HCT116 (cell line): ENCODE measurements at regions not wholly inside any gene's neighbourhood (a gene's known extent, or its start where the extent isn't known, plus 50 kb on each side); places are given as distances from the start of the nearest gene placed in this dataset.

Experiments
- ATAC-seq: fragments of 200-7000 bp; cut with Tn5 transposase; 2 replicates; pipeline ENCODE4 v1.9.1; 2020; ENCODE audit warnings: mild to moderate bottlenecking, moderate library complexity
- BruUV-seq: library from RNA; stranded (reverse); fragments of 400-500 nt; replicated peaks from 2 replicates; lab custom pipeline; 2021; lab: Mats Ljungman, UMichigan
- CTCF ChIA-PET: fragments of 300-600 bp; sonication (Branson Sonifier 250); formaldehyde crosslinking; loops from one replicate; lab custom pipeline; 2021; ENCODE audit warnings: antibody characterized with exemption; lab: Charles Lee
- POLR2A ChIA-PET: fragments of 300-600, 350-600 bp; sonication (Branson Sonifier 250); formaldehyde crosslinking; loops from one replicate; lab custom pipeline; 2021; ENCODE audit warnings: antibody characterized with exemption; lab: Charles Lee
- RAD21 ChIA-PET, 2 experiments: fragments of 300-600 bp; sonication (Branson Sonifier 250); formaldehyde crosslinking; loops; one replicate each; lab custom pipeline; 2023; ENCODE audit warnings: low total read pairs in 2 of 2; ENCODE audit not compliant: uncharacterized antibody in 2 of 2, unreplicated experiment in 2 of 2, low non-redundant PET in 1 of 2; lab: Charles Lee
- DNase-seq: peaks from one replicate; pipeline ENCODE4 v3.0.0-alpha.2; 2010; ENCODE audit warnings: low read depth, low spot score
- H2AFZ ChIP-seq: fragments of 200-600 bp; shearing (Covaris generic), sonication (generic); 2 replicates; pipeline ENCODE4 v1.6.1; 2017; ENCODE audit warnings: low read depth, mixed run types, mixed read lengths, antibody characterized with exemption, low read length; ENCODE audit not compliant: poor library complexity, severe bottlenecking
- H3K27ac ChIP-seq: 2 replicates; pipeline ENCODE4 v1.5.1; 2012; ENCODE audit warnings: low read depth, low read length
- H3K27me3 ChIP-seq: fragments of 200-600 bp; sonication (generic); 2 replicates; pipeline ENCODE4 v1.6.1; 2016; ENCODE audit warnings: mixed run types, low read length, mixed read lengths; ENCODE audit not compliant: insufficient read depth
- H3K36me3 ChIP-seq, 2 experiments: fragments of 200-500 bp in 1 of 2; fragments of 200-600 bp in 1 of 2; sonication (Bioruptor generic) in 1 of 2; sonication (generic) in 1 of 2; 2 replicates each; pipeline versions ENCODE4 v1.5.1 to v1.6.1; 2014 to 2016; ENCODE audit warnings: low read length in 2 of 2, inconsistent platforms in 1 of 2, mixed read lengths in 1 of 2, mixed run types in 1 of 2; ENCODE audit not compliant: insufficient read depth in 2 of 2, control insufficient read depth in 1 of 2
- H3K4me1 ChIP-seq, 2 experiments: fragments of 200-600 bp in 1 of 2; sonication (generic) in 1 of 2; 2 replicates each; pipeline versions ENCODE4 v1.5.1 to v1.6.1; 2012 to 2017; ENCODE audit warnings: low read length in 2 of 2, inconsistent platforms in 1 of 2, mild to moderate bottlenecking in 1 of 2, mixed read lengths in 1 of 2, mixed run types in 1 of 2, moderate library complexity in 1 of 2; ENCODE audit not compliant: insufficient read depth in 2 of 2, control insufficient read depth in 1 of 2
- H3K4me2 ChIP-seq: fragments of 200-600 bp; sonication (generic); 2 replicates; pipeline ENCODE4 v1.6.1; 2017; ENCODE audit warnings: mixed run types, low read length, mixed read lengths
- H3K4me3 ChIP-seq, 2 experiments: fragments of 200-600 bp in 1 of 2; sonication (generic) in 1 of 2; replicated peaks in 1 of 2; 2 replicates each; pipeline ENCODE4 v1.5.1; 2011 to 2016; ENCODE audit warnings: low read length in 2 of 2, control low read depth in 1 of 2, low read depth in 1 of 2, mild to moderate bottlenecking in 1 of 2, mixed read lengths in 1 of 2, mixed run types in 1 of 2
- H3K79me2 ChIP-seq: fragments of 200-600 bp; sonication (generic); 2 replicates; pipeline ENCODE4 v1.6.1; 2017; ENCODE audit warnings: mild to moderate bottlenecking, mixed run types, low read length, moderate library complexity, mixed read lengths; ENCODE audit not compliant: insufficient read depth
- H3K9ac ChIP-seq: fragments of 200-600 bp; sonication (generic); 2 replicates; pipeline ENCODE4 v1.6.1; 2016; ENCODE audit warnings: low read length, mixed read lengths
- H3K9me2 ChIP-seq: fragments of 200-600 bp; sonication (generic), shearing (Covaris generic); 2 replicates; pipeline ENCODE4 v1.6.1; 2017; ENCODE audit warnings: mixed run types, mild to moderate bottlenecking, moderate library complexity; ENCODE audit not compliant: insufficient read depth
- H3K9me3 ChIP-seq, 2 experiments: fragments of 200-500 bp in 1 of 2; fragments of 200-600 bp in 1 of 2; sonication (Bioruptor generic) in 1 of 2; sonication (generic) in 1 of 2; 2 replicates each; pipeline ENCODE4 v1.6.1; 2014 to 2017; ENCODE audit warnings: low read length in 2 of 2, mixed read lengths in 2 of 2, inconsistent platforms in 1 of 2, low read depth in 1 of 2, mild to moderate bottlenecking in 1 of 2, mixed run types in 1 of 2, moderate library complexity in 1 of 2; ENCODE audit not compliant: control insufficient read depth in 1 of 2, insufficient read depth in 1 of 2
- H4K20me1 ChIP-seq: fragments of 200-600 bp; sonication (generic), shearing (Covaris generic); 2 replicates; pipeline ENCODE4 v1.6.1; 2017; ENCODE audit warnings: mixed run types, mild to moderate bottlenecking, moderate library complexity; ENCODE audit not compliant: insufficient read depth
- ATF3 ChIP-seq: IDR thresholded peaks from 2 replicates; pipeline ENCODE4 v1.6.1; 2012
- CEBPB ChIP-seq: IDR thresholded peaks from 2 replicates; pipeline ENCODE4 v1.6.1; 2012; ENCODE audit warnings: low read depth
- EGR1 ChIP-seq: IDR thresholded peaks from 2 replicates; pipeline ENCODE4 v1.6.1; 2012; ENCODE audit warnings: low read depth
- EZH2 ChIP-seq: fragments of 200-600 bp; sonication (generic); IDR thresholded peaks from 2 replicates; pipeline ENCODE4 v1.6.1; 2017; ENCODE audit warnings: antibody characterized with exemption, mixed run types
- FOSL1 ChIP-seq: IDR thresholded peaks from 2 replicates; pipeline ENCODE4 v1.6.1; 2012; ENCODE audit warnings: low read depth
- JUND ChIP-seq: IDR thresholded peaks from 2 replicates; pipeline ENCODE4 v1.6.1; 2012
- POLR2A ChIP-seq: IDR thresholded peaks from 2 replicates; pipeline ENCODE4 v1.7.0; 2011; ENCODE audit warnings: borderline replicate concordance; ENCODE audit not compliant: insufficient read depth, insufficient read length; ENCODE audit errors: extremely low read depth
- POLR2AphosphoS5 ChIP-seq: IDR thresholded peaks from 2 replicates; pipeline ENCODE4 v1.6.1; 2011; ENCODE audit warnings: mild to moderate bottlenecking, low read depth, low read length, moderate library complexity
- RAD21 ChIP-seq: IDR thresholded peaks from 2 replicates; pipeline ENCODE4 v1.6.1; 2012; ENCODE audit warnings: low read depth, mild to moderate bottlenecking
- REST ChIP-seq: IDR thresholded peaks from 2 replicates; pipeline ENCODE4 v1.6.1; 2012; ENCODE audit warnings: low read depth
- SIN3A ChIP-seq: IDR thresholded peaks from 2 replicates; pipeline ENCODE4 v1.6.1; 2012; ENCODE audit warnings: low read depth
- SRF ChIP-seq: IDR thresholded peaks from 2 replicates; pipeline ENCODE4 v1.6.1; 2012; ENCODE audit warnings: low read depth
- TCF7L2 ChIP-seq: IDR thresholded peaks from 2 replicates; pipeline ENCODE4 v1.7.0; 2011; ENCODE audit warnings: borderline replicate concordance, inconsistent platforms; ENCODE audit not compliant: insufficient read depth, insufficient read length; ENCODE audit errors: extremely low read depth
- YY1 ChIP-seq: IDR thresholded peaks from 2 replicates; pipeline ENCODE4 v1.6.1; 2011; ENCODE audit warnings: low read length, low read depth, moderate library complexity, mild to moderate bottlenecking; ENCODE audit not compliant: insufficient replicate concordance; ENCODE audit errors: extremely low read depth
- ZFX ChIP-seq: fragments of 450-650 bp; IDR thresholded peaks from 2 replicates; pipeline ENCODE4 v1.6.1; 2017
- ZNF274 ChIP-seq: fragments of 200-500 bp; sonication (Bioruptor generic); IDR thresholded peaks from 2 replicates; pipeline ENCODE4 v1.6.1; 2014; ENCODE audit warnings: mild to moderate bottlenecking, low read depth, low read length, inconsistent platforms
- intact Hi-C: fragments of 100-400 bp; cut with micrococcal nuclease; formaldehyde crosslinking; loops from 2 replicates; pipeline ENCODE4 v1.10.0; 2022

GRCh38 chr10:130354573-130354954 is 218.4 kb downstream of the GLRX3 start:
- Histone ChIP-seq H3K36me3 (no peaks in the 10 kb centered on the region), H3K9ac (no peak overlapping the region), H3K9me3 (no peaks in the 10 kb centered on the region), H3K27ac (no peak overlapping the region), H3K4me1 (no peaks in the 10 kb centered on the region), H3K4me3 (no peak overlapping the region), H4K20me1 (no peaks in the 10 kb centered on the region), H3K27me3 (no peaks in the 10 kb centered on the region), H2AFZ (no peak overlapping the region), H3K9me2 (no peaks in the 10 kb centered on the region), H3K4me2 (no peak overlapping the region), H3K79me2 (no peaks in the 10 kb centered on the region)
- ChIA-PET RAD21 (no interaction called here), CTCF (no interaction called here), POLR2A (no interaction called here)
- TF ChIP-seq CEBPB = no peak
- no peak for TF ChIP-seq YY1
- no peak for TF ChIP-seq REST
- no peak for TF ChIP-seq ZFX
- TF ChIP-seq SIN3A = no peak
- no peak for TF ChIP-seq FOSL1
- no peak for TF ChIP-seq JUND
- no peak for TF ChIP-seq EGR1
- TF ChIP-seq EZH2 = no peak
- no peak for TF ChIP-seq TCF7L2
- TF ChIP-seq POLR2A = no peak
- TF ChIP-seq ATF3 = no peak
- no peak for TF ChIP-seq RAD21
- TF ChIP-seq POLR2AphosphoS5 = no peak
- TF ChIP-seq SRF = no peak
- no peak for TF ChIP-seq ZNF274
- ATAC-seq (no peak), DNase-seq (no peak)
- intact Hi-C loops = no loop called here
- BruUV-seq = no TSS peak
